Neural cell (in vitro differentiated cells): ENCODE measurements at regions not wholly inside any gene's neighbourhood (a gene's known extent, or its start where the extent isn't known, plus 50 kb on each side); places are given as distances from the start of the nearest gene placed in this dataset.

Experiments used
- H2AFZ ChIP-seq: fragments of 200-600, 300-800 bp; sonication (generic), shearing (Covaris generic); 2 replicates; pipeline ENCODE4 v1.6.0; 2014; ENCODE audit warnings: low read depth, mild to moderate bottlenecking, antibody characterized with exemption, low read length, moderate library complexity
- H3F3A ChIP-seq: fragments of 200-600 bp; shearing (Covaris generic); 2 replicates; pipeline ENCODE4 v1.6.1; 2016; ENCODE audit warnings: mild to moderate bottlenecking, moderate library complexity, mixed read lengths, antibody characterized with exemption, low read length; ENCODE audit not compliant: insufficient read depth, poor library complexity, severe bottlenecking
- H3K27ac ChIP-seq: fragments of 200-600, 300-800 bp; sonication (generic), shearing (Covaris generic); 2 replicates; pipeline ENCODE4 v1.5.1; 2014; ENCODE audit warnings: mild to moderate bottlenecking, low read length, moderate library complexity
- H3K27me3 ChIP-seq: fragments of 300-800, 200-600 bp; sonication (generic), shearing (Covaris generic); 2 replicates; pipeline ENCODE4 v1.6.0; 2014; ENCODE audit warnings: mild to moderate bottlenecking, low read depth, low read length, moderate library complexity; ENCODE audit not compliant: insufficient read depth
- H3K36me3 ChIP-seq: fragments of 300-800, 200-600 bp; sonication (generic), shearing (Covaris generic); 2 replicates; pipeline ENCODE4 v1.5.1; 2014; ENCODE audit warnings: mild to moderate bottlenecking, antibody characterized with exemption, low read length, moderate library complexity; ENCODE audit not compliant: insufficient read depth
- H3K4me2 ChIP-seq: fragments of 300-800, 200-600 bp; sonication (generic), shearing (Covaris generic); 2 replicates; pipeline ENCODE4 v1.6.0; 2014; ENCODE audit warnings: mild to moderate bottlenecking, low read length
- H3K4me3 ChIP-seq: fragments of 300-800, 200-600 bp; sonication (generic), shearing (Covaris generic); 2 replicates; pipeline ENCODE4 v1.5.1; 2014; ENCODE audit warnings: mild to moderate bottlenecking, low read length, moderate library complexity
- H3K79me2 ChIP-seq: fragments of 200-600 bp; shearing (Covaris generic); replicated peaks from 2 replicates; pipeline ENCODE4 v1.6.0; 2014; ENCODE audit warnings: mild to moderate bottlenecking, low read length, moderate library complexity; ENCODE audit not compliant: insufficient read depth
- H3K9ac ChIP-seq: fragments of 300-800, 200-600 bp; sonication (generic), shearing (Covaris generic); 2 replicates; pipeline ENCODE4 v1.6.1; 2016; ENCODE audit warnings: mild to moderate bottlenecking, low read length, mixed read lengths
- H3K9me2 ChIP-seq: fragments of 200-600 bp; shearing (Covaris generic); 2 replicates; pipeline ENCODE4 v1.6.1; 2016; ENCODE audit warnings: mild to moderate bottlenecking, low read length, mixed read lengths; ENCODE audit not compliant: insufficient read depth
- H3K9me3 ChIP-seq: fragments of 200-600, 300-800 bp; sonication (generic), shearing (Covaris generic); 2 replicates; pipeline ENCODE4 v1.6.1; 2016; ENCODE audit warnings: mild to moderate bottlenecking, mixed run types, low read length, moderate library complexity, mixed read lengths
- H4K20me1 ChIP-seq: fragments of 200-600 bp; shearing (Covaris generic); 2 replicates; pipeline ENCODE4 v1.6.1; 2016; ENCODE audit warnings: mild to moderate bottlenecking, mixed run types; ENCODE audit not compliant: insufficient read depth
- EP300 ChIP-seq: fragments of 450-650 bp; conservative IDR thresholded peaks from 2 replicates; pipeline ENCODE4 v1.6.1; 2014; ENCODE audit warnings: antibody characterized with exemption, mild to moderate bottlenecking, moderate library complexity; ENCODE audit not compliant: poor library complexity, severe bottlenecking
- EZH2 ChIP-seq: fragments of 200-600, 300-800 bp; shearing (Covaris generic), sonication (generic); IDR thresholded peaks from 2 replicates; pipeline ENCODE4 v1.6.1; 2014; ENCODE audit warnings: antibody characterized with exemption, low read length, borderline replicate concordance, mild to moderate bottlenecking; ENCODE audit not compliant: insufficient read depth, poor library complexity, severe bottlenecking
- MXI1 ChIP-seq: fragments of 450-650 bp; conservative IDR thresholded peaks from 2 replicates; pipeline ENCODE4 v1.6.1; 2014; ENCODE audit warnings: antibody characterized with exemption, mild to moderate bottlenecking; ENCODE audit not compliant: poor library complexity, severe bottlenecking
- POLR2AphosphoS5 ChIP-seq: IDR thresholded peaks from 2 replicates; pipeline ENCODE4 v1.6.1; 2012
- RAD21 ChIP-seq: fragments of 450-650 bp; conservative IDR thresholded peaks from 2 replicates; pipeline ENCODE4 v1.6.1; 2014; ENCODE audit warnings: antibody characterized with exemption, mild to moderate bottlenecking, moderate library complexity
- SMC3 ChIP-seq: fragments of 450-650 bp; conservative IDR thresholded peaks from 2 replicates; pipeline ENCODE4 v1.6.1; 2014; ENCODE audit warnings: antibody characterized with exemption, mild to moderate bottlenecking, moderate library complexity; ENCODE audit not compliant: poor library complexity
- TAF1 ChIP-seq: IDR thresholded peaks from 2 replicates; pipeline ENCODE4 v1.6.1; 2012; ENCODE audit warnings: low read depth
- TF ChIP-seq, protein P1 (sequence below): IDR thresholded peaks from 2 replicates; pipeline ENCODE4 v1.6.1; 2012; ENCODE audit warnings: borderline replicate concordance
- TF ChIP-seq, protein P2 (sequence below): fragments of 450-650 bp; IDR thresholded peaks from 2 replicates; pipeline ENCODE4 v1.5.1; 2014; ENCODE audit warnings: antibody characterized with exemption, mild to moderate bottlenecking, moderate library complexity; ENCODE audit not compliant: poor library complexity, severe bottlenecking

DNA sequence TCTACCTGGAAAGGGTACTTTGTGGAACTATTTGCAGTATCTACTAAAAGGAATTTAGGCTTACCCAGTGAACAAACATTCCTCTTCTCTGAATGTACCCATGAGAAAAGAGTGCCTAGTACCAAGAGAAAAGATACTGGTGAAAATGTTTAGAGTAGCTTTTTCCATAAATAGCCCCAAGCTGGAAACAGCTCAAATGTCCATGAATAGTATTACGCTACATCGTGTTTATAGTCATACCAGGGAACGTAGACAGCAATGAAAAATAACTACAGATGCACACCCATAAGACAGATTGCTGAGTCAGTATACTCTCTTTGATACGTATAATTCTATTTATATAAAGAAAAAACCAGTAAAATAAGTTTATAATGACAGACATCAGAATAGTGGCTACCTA is 285.9 kb downstream of the KLF6 start:
- Histone ChIP-seq H3K9me2 (no peaks in the 10 kb centered on the region), H3K4me3 (no peak overlapping the region), H3F3A (peaks cover 2% of the 10 kb centered on the region), H3K27ac (no peak overlapping the region), H3K9ac (no peak overlapping the region), H3K27me3 (no peaks in the 10 kb centered on the region), H3K4me2 (no peak overlapping the region), H3K9me3 (no peaks in the 10 kb centered on the region), H4K20me1 (no peaks in the 10 kb centered on the region), H3K79me2 (no peaks in the 10 kb centered on the region), H2AFZ (no peak overlapping the region), H3K36me3 (no peaks in the 10 kb centered on the region)
- no peak for TF ChIP-seq EP300
- TF ChIP-seq, protein P1, sequence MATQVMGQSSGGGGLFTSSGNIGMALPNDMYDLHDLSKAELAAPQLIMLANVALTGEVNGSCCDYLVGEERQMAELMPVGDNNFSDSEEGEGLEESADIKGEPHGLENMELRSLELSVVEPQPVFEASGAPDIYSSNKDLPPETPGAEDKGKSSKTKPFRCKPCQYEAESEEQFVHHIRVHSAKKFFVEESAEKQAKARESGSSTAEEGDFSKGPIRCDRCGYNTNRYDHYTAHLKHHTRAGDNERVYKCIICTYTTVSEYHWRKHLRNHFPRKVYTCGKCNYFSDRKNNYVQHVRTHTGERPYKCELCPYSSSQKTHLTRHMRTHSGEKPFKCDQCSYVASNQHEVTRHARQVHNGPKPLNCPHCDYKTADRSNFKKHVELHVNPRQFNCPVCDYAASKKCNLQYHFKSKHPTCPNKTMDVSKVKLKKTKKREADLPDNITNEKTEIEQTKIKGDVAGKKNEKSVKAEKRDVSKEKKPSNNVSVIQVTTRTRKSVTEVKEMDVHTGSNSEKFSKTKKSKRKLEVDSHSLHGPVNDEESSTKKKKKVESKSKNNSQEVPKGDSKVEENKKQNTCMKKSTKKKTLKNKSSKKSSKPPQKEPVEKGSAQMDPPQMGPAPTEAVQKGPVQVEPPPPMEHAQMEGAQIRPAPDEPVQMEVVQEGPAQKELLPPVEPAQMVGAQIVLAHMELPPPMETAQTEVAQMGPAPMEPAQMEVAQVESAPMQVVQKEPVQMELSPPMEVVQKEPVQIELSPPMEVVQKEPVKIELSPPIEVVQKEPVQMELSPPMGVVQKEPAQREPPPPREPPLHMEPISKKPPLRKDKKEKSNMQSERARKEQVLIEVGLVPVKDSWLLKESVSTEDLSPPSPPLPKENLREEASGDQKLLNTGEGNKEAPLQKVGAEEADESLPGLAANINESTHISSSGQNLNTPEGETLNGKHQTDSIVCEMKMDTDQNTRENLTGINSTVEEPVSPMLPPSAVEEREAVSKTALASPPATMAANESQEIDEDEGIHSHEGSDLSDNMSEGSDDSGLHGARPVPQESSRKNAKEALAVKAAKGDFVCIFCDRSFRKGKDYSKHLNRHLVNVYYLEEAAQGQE = no peak
- TF ChIP-seq SMC3 = no peak
- TF ChIP-seq, protein P2, sequence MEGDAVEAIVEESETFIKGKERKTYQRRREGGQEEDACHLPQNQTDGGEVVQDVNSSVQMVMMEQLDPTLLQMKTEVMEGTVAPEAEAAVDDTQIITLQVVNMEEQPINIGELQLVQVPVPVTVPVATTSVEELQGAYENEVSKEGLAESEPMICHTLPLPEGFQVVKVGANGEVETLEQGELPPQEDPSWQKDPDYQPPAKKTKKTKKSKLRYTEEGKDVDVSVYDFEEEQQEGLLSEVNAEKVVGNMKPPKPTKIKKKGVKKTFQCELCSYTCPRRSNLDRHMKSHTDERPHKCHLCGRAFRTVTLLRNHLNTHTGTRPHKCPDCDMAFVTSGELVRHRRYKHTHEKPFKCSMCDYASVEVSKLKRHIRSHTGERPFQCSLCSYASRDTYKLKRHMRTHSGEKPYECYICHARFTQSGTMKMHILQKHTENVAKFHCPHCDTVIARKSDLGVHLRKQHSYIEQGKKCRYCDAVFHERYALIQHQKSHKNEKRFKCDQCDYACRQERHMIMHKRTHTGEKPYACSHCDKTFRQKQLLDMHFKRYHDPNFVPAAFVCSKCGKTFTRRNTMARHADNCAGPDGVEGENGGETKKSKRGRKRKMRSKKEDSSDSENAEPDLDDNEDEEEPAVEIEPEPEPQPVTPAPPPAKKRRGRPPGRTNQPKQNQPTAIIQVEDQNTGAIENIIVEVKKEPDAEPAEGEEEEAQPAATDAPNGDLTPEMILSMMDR = no peak
- no peak for TF ChIP-seq RAD21
- TF ChIP-seq TAF1 = no peak
- no peak for TF ChIP-seq EZH2
- no peak for TF ChIP-seq MXI1
- no peak for TF ChIP-seq POLR2AphosphoS5

DNA sequence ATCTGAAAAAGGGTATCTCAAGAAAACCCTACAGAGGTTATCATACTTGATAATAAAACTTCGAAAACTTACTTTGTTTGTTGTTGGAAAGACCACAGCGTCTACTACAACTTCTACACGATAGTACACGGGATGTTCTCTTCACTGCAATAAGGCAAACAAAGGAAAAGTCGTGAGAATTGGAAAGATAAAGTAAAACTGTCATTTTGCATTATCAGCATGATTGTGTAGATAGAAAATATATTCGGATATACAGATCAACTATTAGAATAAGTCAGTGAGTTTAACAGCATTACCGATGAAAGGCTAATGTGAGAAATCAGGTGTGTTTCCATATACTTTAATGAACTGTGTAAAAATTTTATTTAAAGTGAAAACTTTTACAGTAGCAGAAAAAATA is 287.4 kb downstream of the KLF6 start:
- Histone ChIP-seq H3K9me2 (no peaks in the 10 kb centered on the region), H3K9me3 (no peaks in the 10 kb centered on the region), H3K9ac (no peak overlapping the region), H3K27me3 (no peaks in the 10 kb centered on the region), H3K36me3 (no peaks in the 10 kb centered on the region), H2AFZ (no peak overlapping the region), H3K27ac (no peak overlapping the region), H3F3A (no peaks in the 10 kb centered on the region), H3K4me3 (no peak overlapping the region), H3K79me2 (no peaks in the 10 kb centered on the region), H4K20me1 (no peaks in the 10 kb centered on the region), H3K4me2 (no peak overlapping the region)
- no peak for TF ChIP-seq TAF1
- TF ChIP-seq, protein P2 = no peak
- TF ChIP-seq EZH2 = no peak
- TF ChIP-seq, protein P1 = no peak
- TF ChIP-seq MXI1 = no peak
- TF ChIP-seq EP300 = no peak
- no peak for TF ChIP-seq SMC3
- no peak for TF ChIP-seq POLR2AphosphoS5
- TF ChIP-seq RAD21 = no peak
